ENCODE measurements at regions not wholly inside any gene's neighbourhood (a gene's known extent, or its start where the extent isn't known, plus 50 kb on each side); places are given as distances from the start of the nearest gene placed in this dataset.
A peak's percentile ranks its signal among the peaks of the same experiment; 100 is the strongest.

DNA sequence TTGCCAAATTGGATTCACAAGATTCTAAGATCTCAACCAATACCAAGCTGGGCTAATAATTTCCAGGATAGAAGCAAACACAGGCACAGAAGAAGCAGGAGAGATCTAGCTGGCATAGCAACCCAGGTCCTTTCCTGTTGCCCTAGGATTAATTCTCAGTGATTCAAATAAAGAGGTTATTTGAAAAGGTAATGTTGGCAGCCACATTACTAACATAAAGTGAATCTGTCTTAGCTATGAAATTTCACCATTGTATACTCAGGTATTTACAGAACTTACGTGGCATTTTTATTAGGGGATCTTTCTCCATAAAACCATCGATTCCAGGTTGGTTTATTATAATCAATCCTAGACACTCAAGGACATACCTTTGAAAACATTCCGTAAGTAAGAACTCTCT is 379.3 kb upstream of the POM121L12 start:
- no peak overlapping the region for H3K4me3 ChIP-seq (ENCODE audit: low read depth, low read length, poor library complexity, severe bottlenecking)
- no peaks in the 10 kb centered on the region for H3K79me2 ChIP-seq (ENCODE audit: insufficient read depth, low read length)
- peak overlapping the region; percentile 6; the same call in 1 of the 2 replicates for H2AFZ ChIP-seq (ENCODE audit: low read length)
- H3K4me2 ChIP-seq (ENCODE audit: low read length) = no peak overlapping the region
- no peak overlapping the region for H3K9ac ChIP-seq (ENCODE audit: low read length)
- peaks cover 8% of the 10 kb centered on the region; the same call in 1 of the 2 replicates for H3K9me3 ChIP-seq (ENCODE audit: low read length)
- no peaks in the 10 kb centered on the region for H4K20me1 ChIP-seq (ENCODE audit: insufficient read depth, low read length)
- H3K27ac ChIP-seq (ENCODE audit: low read depth, low read length, poor library complexity, severe bottlenecking) = no peak overlapping the region
- no peaks in the 10 kb centered on the region for H3F3A ChIP-seq (ENCODE audit: insufficient read depth, low read length)
- no peaks in the 10 kb centered on the region for H3K27me3 ChIP-seq (ENCODE audit: insufficient read depth, low read length)
- no peaks in the 10 kb centered on the region for H3K9me2 ChIP-seq (ENCODE audit: low read depth, low read length)
- peaks cover 22% of the 10 kb centered on the region for H3K4me1 ChIP-seq (ENCODE audit: insufficient read depth, low read length, severe bottlenecking)
- H3K36me3 ChIP-seq (ENCODE audit: insufficient read depth, low read length) = no peaks in the 10 kb centered on the region; the same call in 1 of the 2 replicates
- TF ChIP-seq, protein P1, sequence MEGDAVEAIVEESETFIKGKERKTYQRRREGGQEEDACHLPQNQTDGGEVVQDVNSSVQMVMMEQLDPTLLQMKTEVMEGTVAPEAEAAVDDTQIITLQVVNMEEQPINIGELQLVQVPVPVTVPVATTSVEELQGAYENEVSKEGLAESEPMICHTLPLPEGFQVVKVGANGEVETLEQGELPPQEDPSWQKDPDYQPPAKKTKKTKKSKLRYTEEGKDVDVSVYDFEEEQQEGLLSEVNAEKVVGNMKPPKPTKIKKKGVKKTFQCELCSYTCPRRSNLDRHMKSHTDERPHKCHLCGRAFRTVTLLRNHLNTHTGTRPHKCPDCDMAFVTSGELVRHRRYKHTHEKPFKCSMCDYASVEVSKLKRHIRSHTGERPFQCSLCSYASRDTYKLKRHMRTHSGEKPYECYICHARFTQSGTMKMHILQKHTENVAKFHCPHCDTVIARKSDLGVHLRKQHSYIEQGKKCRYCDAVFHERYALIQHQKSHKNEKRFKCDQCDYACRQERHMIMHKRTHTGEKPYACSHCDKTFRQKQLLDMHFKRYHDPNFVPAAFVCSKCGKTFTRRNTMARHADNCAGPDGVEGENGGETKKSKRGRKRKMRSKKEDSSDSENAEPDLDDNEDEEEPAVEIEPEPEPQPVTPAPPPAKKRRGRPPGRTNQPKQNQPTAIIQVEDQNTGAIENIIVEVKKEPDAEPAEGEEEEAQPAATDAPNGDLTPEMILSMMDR (IDR thresholded peaks at IDR 0.05; ENCODE audit: low read length) = no peak
- no peak for TF ChIP-seq EZH2 (IDR thresholded peaks at IDR 0.05; ENCODE audit: borderline replicate concordance, low read length)

DNA sequence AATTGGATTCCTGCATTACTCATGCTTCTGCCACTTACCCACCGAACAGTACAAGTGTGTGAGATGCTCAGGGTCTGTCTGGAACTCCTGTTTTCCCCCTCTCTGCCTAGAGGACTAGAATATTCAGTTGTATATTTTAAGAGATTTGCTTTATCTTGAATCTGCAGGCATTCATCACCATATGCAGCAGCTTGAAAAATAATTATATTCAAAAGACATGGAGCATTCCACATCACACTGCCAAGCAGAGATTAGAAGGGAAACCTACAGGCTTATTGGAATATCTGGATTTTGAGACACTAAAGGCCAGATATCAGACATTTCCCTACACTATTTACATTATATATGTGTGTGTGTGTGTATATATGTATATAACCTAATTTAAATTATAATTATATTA is 382.8 kb upstream of the POM121L12 start:
- Histone ChIP-seq H3F3A (ENCODE audit: insufficient read depth, low read length) (no peaks in the 10 kb centered on the region), H3K9ac (ENCODE audit: low read length) (no peak overlapping the region), H3K4me2 (ENCODE audit: low read length) (no peak overlapping the region), H4K20me1 (ENCODE audit: insufficient read depth, low read length) (no peaks in the 10 kb centered on the region), H3K4me1 (ENCODE audit: insufficient read depth, low read length, severe bottlenecking) (peaks cover 22% of the 10 kb centered on the region), H3K27me3 (ENCODE audit: insufficient read depth, low read length) (no peaks in the 10 kb centered on the region), H3K36me3 (ENCODE audit: insufficient read depth, low read length) (no peaks in the 10 kb centered on the region; the same call in 1 of the 2 replicates), H3K27ac (ENCODE audit: low read depth, low read length, poor library complexity, severe bottlenecking) (no peak overlapping the region), H3K4me3 (ENCODE audit: low read depth, low read length, poor library complexity, severe bottlenecking) (no peak overlapping the region), H3K9me2 (ENCODE audit: low read depth, low read length) (no peaks in the 10 kb centered on the region), H2AFZ (ENCODE audit: low read length) (no peak overlapping the region), H3K79me2 (ENCODE audit: insufficient read depth, low read length) (no peaks in the 10 kb centered on the region), H3K9me3 (ENCODE audit: low read length) (peaks cover 16% of the 10 kb centered on the region; the same call in 1 of the 2 replicates)
- TF ChIP-seq, protein P1 (IDR thresholded peaks at IDR 0.05; ENCODE audit: low read length) = no peak
- no peak for TF ChIP-seq EZH2 (IDR thresholded peaks at IDR 0.05; ENCODE audit: borderline replicate concordance, low read length)

DNA sequence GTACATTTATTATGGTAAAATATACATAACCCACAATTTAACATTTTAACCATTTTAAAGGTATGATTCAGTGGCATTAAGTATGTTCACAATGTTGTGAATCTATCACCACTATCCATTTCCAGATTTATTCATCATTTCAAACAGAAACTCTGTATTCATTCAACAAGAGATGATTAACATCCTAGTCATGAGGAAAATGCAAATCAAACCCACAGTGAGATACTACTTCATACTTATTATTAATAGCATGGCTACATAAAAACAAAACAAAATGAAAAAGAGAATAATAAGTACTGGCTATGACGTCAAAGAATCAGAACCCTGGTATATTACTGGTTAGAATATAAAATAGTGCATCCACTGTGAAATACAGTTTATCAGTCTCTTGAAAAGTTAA is 386.6 kb upstream of the POM121L12 start:
- Histone ChIP-seq H3K4me3 (ENCODE audit: low read depth, low read length, poor library complexity, severe bottlenecking) (no peak overlapping the region), H3K4me2 (ENCODE audit: low read length) (no peak overlapping the region), H3F3A (ENCODE audit: insufficient read depth, low read length) (no peaks in the 10 kb centered on the region), H3K27ac (ENCODE audit: low read depth, low read length, poor library complexity, severe bottlenecking) (no peak overlapping the region), H3K9me3 (ENCODE audit: low read length) (peaks cover 23% of the 10 kb centered on the region; the same call in 1 of the 2 replicates), H3K79me2 (ENCODE audit: insufficient read depth, low read length) (no peaks in the 10 kb centered on the region), H3K9ac (ENCODE audit: low read length) (no peak overlapping the region), H2AFZ (ENCODE audit: low read length) (no peak overlapping the region), H3K27me3 (ENCODE audit: insufficient read depth, low read length) (no peaks in the 10 kb centered on the region), H4K20me1 (ENCODE audit: insufficient read depth, low read length) (no peaks in the 10 kb centered on the region), H3K9me2 (ENCODE audit: low read depth, low read length) (no peaks in the 10 kb centered on the region), H3K4me1 (ENCODE audit: insufficient read depth, low read length, severe bottlenecking) (peaks cover 9% of the 10 kb centered on the region), H3K36me3 (ENCODE audit: insufficient read depth, low read length) (no peaks in the 10 kb centered on the region; the same call in 1 of the 2 replicates)
- no peak for TF ChIP-seq EZH2 (IDR thresholded peaks at IDR 0.05; ENCODE audit: borderline replicate concordance, low read length)
- TF ChIP-seq, protein P1 (IDR thresholded peaks at IDR 0.05; ENCODE audit: low read length) = no peak

Data from OCI-LY1 (cell line).